HepG2 (cell line): ENCODE measurements at regions not wholly inside any gene's neighbourhood (a gene's known extent, or its start where the extent isn't known, plus 50 kb on each side); places are given as distances from the start of the nearest gene placed in this dataset.

Experiments
- ATAC-seq: fragments of 200-7000 bp; cut with Tn5 transposase; 3 replicates; pipeline ENCODE4 v1.9.1; 2020; ENCODE audit warnings: mild to moderate bottlenecking, moderate library complexity
- BruUV-seq: library from RNA; stranded (reverse); fragments of 400-500 nt; replicated peaks from 2 replicates; lab custom pipeline; 2021; lab: Mats Ljungman, UMichigan
- CTCF ChIA-PET: fragments of 300-600 bp; formaldehyde crosslinking; extraction: SDS; loops from one replicate; lab custom pipeline; 2021; ENCODE audit warnings: low total read pairs, inconsistent platforms, low intra/inter-chr PET ratio; lab: Yijun Ruan, JAX
- POLR2A ChIA-PET: fragments of 350-600 bp; sonication (Branson Sonifier 250); formaldehyde crosslinking; loops from one replicate; lab custom pipeline; 2020; ENCODE audit warnings: antibody characterized with exemption, inconsistent platforms; lab: Yijun Ruan, JAX
- DNase-seq: peaks from one replicate; pipeline ENCODE4 v3.0.0-alpha.2; 2015; ENCODE audit warnings: low spot score
- FAIRE-seq: peaks from 3 replicates; lab custom pipeline; 2011; peaks lifted over from hg19 to GRCh38; lab: Jason Lieb, UNC
- H2AFZ ChIP-seq: one replicate; pipeline ENCODE4 v1.6.1; 2011; ENCODE audit warnings: low read length, inconsistent platforms
- H3K27ac ChIP-seq: fragments of 300-600 bp; 3 replicates; pipeline ENCODE4 v1.8.0; 2011; ENCODE audit warnings: mixed run types, mild to moderate bottlenecking, mixed read lengths, low read length, inconsistent platforms; ENCODE audit not compliant: insufficient read depth; ENCODE audit errors: extremely low read length
- H3K27me3 ChIP-seq, 2 experiments: fragments of 200-600 bp in 1 of 2; 2 replicates in 1 of 2; 3 replicates in 1 of 2; pipeline versions ENCODE4 v1.6.0 to v1.8.0; 2011; ENCODE audit warnings: low read length in 2 of 2, mild to moderate bottlenecking in 2 of 2, moderate library complexity in 2 of 2, inconsistent platforms in 1 of 2; ENCODE audit not compliant: insufficient read depth in 2 of 2, control insufficient read depth in 1 of 2
- H3K36me3 ChIP-seq, 2 experiments: fragments of 200-600 bp in 1 of 2; replicated peaks in 1 of 2; 2 replicates in 1 of 2; 3 replicates in 1 of 2; pipeline versions ENCODE4 v1.5.1 to v1.8.0; 2011; ENCODE audit warnings: low read length in 2 of 2, inconsistent platforms in 1 of 2; ENCODE audit not compliant: insufficient read depth in 2 of 2, control insufficient read depth in 1 of 2
- H3K4me1 ChIP-seq: 2 replicates; pipeline ENCODE4 v1.5.1; 2012; ENCODE audit warnings: low read length, inconsistent platforms; ENCODE audit not compliant: insufficient read depth
- H3K4me2 ChIP-seq: 2 replicates; pipeline ENCODE4 v1.6.0; 2011; ENCODE audit warnings: low read depth, low read length, inconsistent platforms
- H3K4me3 ChIP-seq, 3 experiments: fragments of 200-600 bp in 1 of 3; sonication (generic), shearing (Covaris generic) in 1 of 3; replicated peaks in 1 of 3; 2 replicates each; pipeline ENCODE4 v1.5.1; 2011 to 2016; ENCODE audit warnings: low read length in 3 of 3, inconsistent platforms in 2 of 3, low read depth in 2 of 3, mild to moderate bottlenecking in 2 of 3, control low read depth in 1 of 3, mixed read lengths in 1 of 3; ENCODE audit not compliant: insufficient read depth in 1 of 3
- H3K79me2 ChIP-seq: one replicate; pipeline ENCODE4 v1.6.1; 2011; ENCODE audit warnings: low read length, inconsistent platforms; ENCODE audit not compliant: insufficient read depth
- H3K9ac ChIP-seq: 2 replicates; pipeline ENCODE4 v1.6.0; 2011; ENCODE audit warnings: mild to moderate bottlenecking, low read depth, low read length, inconsistent platforms; ENCODE audit not compliant: insufficient read depth
- H3K9me3 ChIP-seq: 2 replicates; pipeline ENCODE4 v1.5.1; 2012; ENCODE audit warnings: mild to moderate bottlenecking, low read length
- H4K20me1 ChIP-seq: 2 replicates; pipeline ENCODE4 v1.6.0; 2011; ENCODE audit warnings: inconsistent platforms, mild to moderate bottlenecking, low read length, moderate library complexity; ENCODE audit not compliant: insufficient read depth
- CEBPB ChIP-seq: IDR thresholded peaks from 2 replicates; pipeline ENCODE4 v1.6.1; 2011; ENCODE audit warnings: low read depth, low read length, improper control_type of control experiment, borderline replicate concordance
- CHD4 ChIP-seq: fragments of 200-600 bp; sonication (generic); IDR thresholded peaks from 2 replicates; pipeline ENCODE4 v1.7.0; 2017; ENCODE audit warnings: mild to moderate bottlenecking, low read length, borderline replicate concordance
- PAF1 ChIP-seq: IDR thresholded peaks from 2 replicates; pipeline ENCODE4 v1.6.1; 2016; ENCODE audit warnings: missing genetic modification reagents, missing compliant biosample characterization
- RFX5 ChIP-seq: IDR thresholded peaks from 2 replicates; pipeline ENCODE4 v1.6.1; 2011; ENCODE audit warnings: low read depth, low read length, improper control_type of control experiment
- SMC3 ChIP-seq: IDR thresholded peaks from 2 replicates; pipeline ENCODE4 v1.6.1; 2011; ENCODE audit warnings: low read length, improper control_type of control experiment
- SNAI1 ChIP-seq: sonication (generic); formaldehyde crosslinking; IDR thresholded peaks from 2 replicates; pipeline ENCODE4 v1.5.0; 2020; ENCODE audit warnings: mild to moderate bottlenecking, missing genetic modification reagents, borderline replicate concordance
- TOPORS ChIP-seq: sonication (generic); formaldehyde crosslinking; IDR thresholded peaks from 2 replicates; pipeline ENCODE4 v1.8.0; 2023; ENCODE audit warnings: mild to moderate bottlenecking, missing genetic modification reagents
- ZSCAN12 ChIP-seq: sonication (generic); formaldehyde crosslinking; IDR thresholded peaks from 2 replicates; pipeline ENCODE4 v1.9.0; 2021; ENCODE audit warnings: mild to moderate bottlenecking, missing genetic modification reagents
- ZSCAN22 ChIP-seq: sonication (generic); formaldehyde crosslinking; IDR thresholded peaks from 2 replicates; pipeline ENCODE4 v1.4.0; 2020; ENCODE audit warnings: mild to moderate bottlenecking, missing genetic modification reagents
- WGBS: methylation state at CpG from one replicate; pipeline ENCODE4 v1.1.6; 2017; ENCODE audit warnings: low lambda C conversion rate; 5-methylcytosine and 5-hydroxymethylcytosine counted together
- in situ Hi-C: cut with HindIII; loops from 2 replicates; pipeline ENCODE4 v1.10.0; 2017; ENCODE audit warnings: low pct_unique_long_range_greater_than_20kb; ENCODE audit not compliant: extremely low pct_ligation_motif_present
- intact Hi-C: fragments of 100-400 bp; cut with micrococcal nuclease; formaldehyde crosslinking; loops from one replicate; pipeline ENCODE4 v1.10.0; 2022; ENCODE audit not compliant: unreplicated experiment
- TF ChIP-seq, protein P1 (sequence below): sonication (generic); formaldehyde crosslinking; conservative IDR thresholded peaks from 2 replicates; pipeline ENCODE4 v1.4.0; 2020; ENCODE audit warnings: missing genetic modification reagents
- TF ChIP-seq, protein P2 (sequence below): sonication (generic); formaldehyde crosslinking; IDR thresholded peaks from 2 replicates; pipeline ENCODE4 v1.5.1; 2020; ENCODE audit warnings: missing genetic modification reagents, mild to moderate bottlenecking, borderline replicate concordance
- TF ChIP-seq, protein P3 (sequence below): sonication (generic); formaldehyde crosslinking; IDR thresholded peaks from 2 replicates; pipeline ENCODE4 v1.8.1; 2023; ENCODE audit warnings: mild to moderate bottlenecking, missing genetic modification reagents
- TF ChIP-seq, protein P4 (sequence below): sonication (generic); formaldehyde crosslinking; IDR thresholded peaks from 2 replicates; pipeline ENCODE4 v1.4.0; 2020; ENCODE audit warnings: missing genetic modification reagents, borderline replicate concordance

DNA sequence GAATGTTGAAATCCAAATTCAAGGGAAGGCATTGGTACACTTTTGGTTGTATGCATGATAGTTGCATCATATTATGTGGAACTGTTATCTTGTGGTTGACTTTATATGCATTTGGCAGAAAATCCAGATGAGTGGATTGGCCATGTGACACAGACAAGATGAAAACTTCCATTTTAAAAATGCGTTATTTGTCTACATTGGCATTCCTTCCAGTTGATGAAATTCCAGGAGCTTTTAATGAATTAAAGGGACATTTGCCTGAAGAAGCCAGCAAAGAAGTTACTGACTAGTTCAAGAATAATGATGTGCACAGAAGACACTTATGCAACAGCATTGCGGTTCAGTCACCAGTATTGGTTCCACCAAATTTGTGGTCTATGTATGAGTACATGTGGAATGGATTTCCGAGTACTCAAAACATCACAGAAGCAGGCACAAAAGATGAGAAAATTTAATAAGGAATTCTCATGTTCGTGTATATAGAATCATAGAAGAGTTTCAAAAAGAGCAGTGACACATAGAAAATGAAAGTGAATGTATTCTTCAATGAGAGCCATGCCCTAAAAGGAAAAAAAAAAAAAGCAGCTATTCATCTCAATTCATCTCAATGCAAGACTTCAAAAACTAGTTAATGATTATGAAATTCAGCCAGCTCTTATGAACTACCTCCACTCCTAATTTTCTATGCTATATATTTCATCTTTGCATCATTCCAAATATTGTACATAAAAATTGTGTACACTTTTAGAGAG, 232.1 kb downstream of the RBM43 start:
- ATAC-seq (no peak), FAIRE-seq (no peak), DNase-seq (no peak)
- Histone ChIP-seq H3K4me2 (no peak overlapping the region), H3K9me3 (no peaks in the 10 kb centered on the region), H3K9ac (no peak overlapping the region), H4K20me1 (no peaks in the 10 kb centered on the region), H3K27ac (no peak overlapping the region), H3K4me3 (no peak overlapping the region), H3K36me3 (no peaks in the 10 kb centered on the region), H2AFZ (no peak overlapping the region), H3K4me1 (no peaks in the 10 kb centered on the region), H3K79me2 (no peaks in the 10 kb centered on the region), H3K27me3 (no peaks in the 10 kb centered on the region)
- in situ Hi-C loops: no loop called here
- intact Hi-C loops: loop anchor here (5.0 kb wide), 1 partner anchor 208 kb away; no protein-coding TSS in a partner anchor
- BruUV-seq: no TSS peak
- WGBS: 19% methylated on average over 4 of the region's 4 CpGs
- no peak for TF ChIP-seq ZSCAN12 (CRISPR knock-in tag)
- peak; percentile 15; the same call in 1 of the 2 replicates for TF ChIP-seq CEBPB
- CTCF ChIA-PET: no interaction called here
- POLR2A ChIA-PET: no interaction called here

DNA sequence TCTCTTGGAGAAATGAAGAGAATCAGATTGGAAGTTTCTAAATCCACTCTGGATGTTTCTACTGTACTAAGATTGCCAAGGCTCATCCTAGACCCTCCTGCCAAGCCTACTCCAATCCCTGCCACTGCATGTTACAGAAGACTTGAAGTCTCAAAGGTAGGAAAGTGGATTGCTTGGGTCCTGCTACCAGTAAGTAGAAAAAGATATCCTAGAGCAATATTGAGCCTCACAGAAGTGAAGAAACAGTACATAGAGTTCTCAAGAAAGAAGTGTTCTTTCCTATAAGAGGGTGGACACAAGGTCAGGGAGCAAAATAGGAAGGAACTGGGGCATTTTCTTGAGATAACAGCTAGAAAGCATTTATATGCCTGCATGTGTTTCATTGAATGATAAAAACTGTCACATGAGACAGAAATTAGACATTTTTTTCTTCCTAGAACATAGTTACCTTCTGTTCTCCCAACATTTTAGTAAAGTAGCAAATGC, 232.9 kb downstream of the RBM43 start:
- ChIA-PET CTCF (no interaction called here), POLR2A (no interaction called here)
- in situ Hi-C loops (no loop called here), intact Hi-C loops (no loop called here)
- H3K9me3 ChIP-seq: no peaks in the 10 kb centered on the region
- no peak overlapping the region for H3K4me2 ChIP-seq
- no peaks in the 10 kb centered on the region for H3K79me2 ChIP-seq
- no peak overlapping the region for H3K27ac ChIP-seq
- no peaks in the 10 kb centered on the region for H4K20me1 ChIP-seq
- no peak overlapping the region for H3K4me3 ChIP-seq
- H3K4me1 ChIP-seq: no peaks in the 10 kb centered on the region
- no peak overlapping the region for H2AFZ ChIP-seq
- H3K27me3 ChIP-seq: no peaks in the 10 kb centered on the region
- no peak for FAIRE-seq
- ATAC-seq: no peak
- no peak overlapping the region for H3K9ac ChIP-seq
- no peaks in the 10 kb centered on the region for H3K36me3 ChIP-seq
- BruUV-seq: no TSS peak
- DNase-seq: no peak
- TF ChIP-seq ZSCAN22 (no peak), SMC3 (no peak), SNAI1 (CRISPR knock-in tag) (no peak), PAF1 (CRISPR knock-in tag) (no peak), TOPORS (CRISPR knock-in tag) (no peak), CHD4 (no peak), RFX5 (no peak)
- TF ChIP-seq, protein P1, sequence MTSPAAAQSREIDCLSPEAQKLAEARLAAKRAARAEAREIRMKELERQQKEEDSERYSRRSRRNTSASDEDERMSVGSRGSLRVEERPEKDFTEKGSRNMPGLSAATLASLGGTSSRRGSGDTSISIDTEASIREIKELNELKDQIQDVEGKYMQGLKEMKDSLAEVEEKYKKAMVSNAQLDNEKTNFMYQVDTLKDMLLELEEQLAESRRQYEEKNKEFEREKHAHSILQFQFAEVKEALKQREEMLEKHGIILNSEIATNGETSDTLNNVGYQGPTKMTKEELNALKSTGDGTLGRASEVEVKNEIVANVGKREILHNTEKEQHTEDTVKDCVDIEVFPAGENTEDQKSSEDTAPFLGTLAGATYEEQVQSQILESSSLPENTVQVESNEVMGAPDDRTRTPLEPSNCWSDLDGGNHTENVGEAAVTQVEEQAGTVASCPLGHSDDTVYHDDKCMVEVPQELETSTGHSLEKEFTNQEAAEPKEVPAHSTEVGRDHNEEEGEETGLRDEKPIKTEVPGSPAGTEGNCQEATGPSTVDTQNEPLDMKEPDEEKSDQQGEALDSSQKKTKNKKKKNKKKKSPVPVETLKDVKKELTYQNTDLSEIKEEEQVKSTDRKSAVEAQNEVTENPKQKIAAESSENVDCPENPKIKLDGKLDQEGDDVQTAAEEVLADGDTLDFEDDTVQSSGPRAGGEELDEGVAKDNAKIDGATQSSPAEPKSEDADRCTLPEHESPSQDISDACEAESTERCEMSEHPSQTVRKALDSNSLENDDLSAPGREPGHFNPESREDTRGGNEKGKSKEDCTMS (CRISPR knock-in tag): no peak
- TF ChIP-seq, protein P2, sequence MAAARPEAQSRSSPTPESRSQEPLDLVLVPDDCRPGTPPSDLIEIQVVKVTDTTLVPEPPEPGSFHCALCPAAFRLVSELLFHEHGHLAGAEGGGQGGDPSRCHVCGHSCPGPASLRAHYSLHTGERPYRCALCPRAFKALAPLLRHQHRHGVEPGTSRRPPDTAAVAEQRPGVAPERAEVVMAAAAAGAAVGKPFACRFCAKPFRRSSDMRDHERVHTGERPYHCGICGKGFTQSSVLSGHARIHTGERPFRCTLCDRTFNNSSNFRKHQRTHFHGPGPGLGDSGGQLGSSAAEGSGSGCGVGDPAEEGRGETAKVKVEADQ (CRISPR knock-in tag): no peak
- TF ChIP-seq, protein P3, sequence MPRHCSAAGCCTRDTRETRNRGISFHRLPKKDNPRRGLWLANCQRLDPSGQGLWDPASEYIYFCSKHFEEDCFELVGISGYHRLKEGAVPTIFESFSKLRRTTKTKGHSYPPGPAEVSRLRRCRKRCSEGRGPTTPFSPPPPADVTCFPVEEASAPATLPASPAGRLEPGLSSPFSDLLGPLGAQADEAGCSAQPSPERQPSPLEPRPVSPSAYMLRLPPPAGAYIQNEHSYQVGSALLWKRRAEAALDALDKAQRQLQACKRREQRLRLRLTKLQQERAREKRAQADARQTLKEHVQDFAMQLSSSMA (CRISPR knock-in tag): no peak
- TF ChIP-seq, protein P4, sequence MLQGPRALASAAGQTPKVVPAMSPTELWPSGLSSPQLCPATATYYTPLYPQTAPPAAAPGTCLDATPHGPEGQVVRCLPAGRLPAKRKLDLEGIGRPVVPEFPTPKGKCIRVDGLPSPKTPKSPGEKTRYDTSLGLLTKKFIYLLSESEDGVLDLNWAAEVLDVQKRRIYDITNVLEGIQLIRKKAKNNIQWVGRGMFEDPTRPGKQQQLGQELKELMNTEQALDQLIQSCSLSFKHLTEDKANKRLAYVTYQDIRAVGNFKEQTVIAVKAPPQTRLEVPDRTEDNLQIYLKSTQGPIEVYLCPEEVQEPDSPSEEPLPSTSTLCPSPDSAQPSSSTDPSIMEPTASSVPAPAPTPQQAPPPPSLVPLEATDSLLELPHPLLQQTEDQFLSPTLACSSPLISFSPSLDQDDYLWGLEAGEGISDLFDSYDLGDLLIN (CRISPR knock-in tag): no peak
